Upper lobe of left lung (tissue), 4 donors: ENCODE measurements at regions not wholly inside any gene's neighbourhood (a gene's known extent, or its start where the extent isn't known, plus 50 kb on each side); places are given as distances from the start of the nearest gene placed in this dataset.

Source experiments
- EP300 ChIP-seq, 4 donors: sonication (generic); formaldehyde crosslinking; IDR thresholded peaks; one replicate each; pipeline ENCODE4 v1.5.1; 2017; ENCODE audit warnings: antibody characterized with exemption in 4 of 4, control low read depth in 2 of 4
- POLR2A ChIP-seq, 4 donors: fragments of 450-650 bp; IDR thresholded peaks; one replicate each; pipeline ENCODE4 v1.5.1; 2016 to 2017; ENCODE audit warnings: antibody characterized with exemption in 4 of 4, mild to moderate bottlenecking in 2 of 4
- POLR2AphosphoS5 ChIP-seq, 2 donors: sonication (generic); formaldehyde crosslinking; IDR thresholded peaks; one replicate each; pipeline ENCODE4 v1.5.1; 2017; ENCODE audit warnings: antibody characterized with exemption in 2 of 2
- TF ChIP-seq, protein P1 (sequence below), 6 experiments: fragments of 450-650 bp in 4 of 6; fragments of 200-600 bp in 2 of 6; sonication (generic) in 2 of 6; IDR thresholded peaks; one replicate each; pipeline ENCODE4 v1.5.1; 2016 to 2019; ENCODE audit warnings: antibody characterized with exemption in 6 of 6

- no peak for TF ChIP-seq POLR2A (IDR thresholded peaks at IDR 0.05)
- TF ChIP-seq, protein P1, sequence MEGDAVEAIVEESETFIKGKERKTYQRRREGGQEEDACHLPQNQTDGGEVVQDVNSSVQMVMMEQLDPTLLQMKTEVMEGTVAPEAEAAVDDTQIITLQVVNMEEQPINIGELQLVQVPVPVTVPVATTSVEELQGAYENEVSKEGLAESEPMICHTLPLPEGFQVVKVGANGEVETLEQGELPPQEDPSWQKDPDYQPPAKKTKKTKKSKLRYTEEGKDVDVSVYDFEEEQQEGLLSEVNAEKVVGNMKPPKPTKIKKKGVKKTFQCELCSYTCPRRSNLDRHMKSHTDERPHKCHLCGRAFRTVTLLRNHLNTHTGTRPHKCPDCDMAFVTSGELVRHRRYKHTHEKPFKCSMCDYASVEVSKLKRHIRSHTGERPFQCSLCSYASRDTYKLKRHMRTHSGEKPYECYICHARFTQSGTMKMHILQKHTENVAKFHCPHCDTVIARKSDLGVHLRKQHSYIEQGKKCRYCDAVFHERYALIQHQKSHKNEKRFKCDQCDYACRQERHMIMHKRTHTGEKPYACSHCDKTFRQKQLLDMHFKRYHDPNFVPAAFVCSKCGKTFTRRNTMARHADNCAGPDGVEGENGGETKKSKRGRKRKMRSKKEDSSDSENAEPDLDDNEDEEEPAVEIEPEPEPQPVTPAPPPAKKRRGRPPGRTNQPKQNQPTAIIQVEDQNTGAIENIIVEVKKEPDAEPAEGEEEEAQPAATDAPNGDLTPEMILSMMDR (IDR thresholded peaks at IDR 0.05) = no peak
- TF ChIP-seq EP300 (IDR thresholded peaks at IDR 0.05) = no peak
- TF ChIP-seq POLR2AphosphoS5 (IDR thresholded peaks at IDR 0.05) = no peak
Observed at GRCh38 chr12:126681676-126682075, 1585.3 kb upstream of the TMEM132C start.
